HG03045 (cell line): ENCODE measurements at regions not wholly inside any gene's neighbourhood (a gene's known extent, or its start where the extent isn't known, plus 50 kb on each side); places are given as distances from the start of the nearest gene placed in this dataset.

Experiments
- ATAC-seq: cut with Tn5 transposase; IDR thresholded peaks from one replicate; pipeline ENCODE4 v1.9.1; 2021; ENCODE audit warnings: mild to moderate bottlenecking, moderate library complexity; ENCODE audit not compliant: unreplicated experiment

DNA sequence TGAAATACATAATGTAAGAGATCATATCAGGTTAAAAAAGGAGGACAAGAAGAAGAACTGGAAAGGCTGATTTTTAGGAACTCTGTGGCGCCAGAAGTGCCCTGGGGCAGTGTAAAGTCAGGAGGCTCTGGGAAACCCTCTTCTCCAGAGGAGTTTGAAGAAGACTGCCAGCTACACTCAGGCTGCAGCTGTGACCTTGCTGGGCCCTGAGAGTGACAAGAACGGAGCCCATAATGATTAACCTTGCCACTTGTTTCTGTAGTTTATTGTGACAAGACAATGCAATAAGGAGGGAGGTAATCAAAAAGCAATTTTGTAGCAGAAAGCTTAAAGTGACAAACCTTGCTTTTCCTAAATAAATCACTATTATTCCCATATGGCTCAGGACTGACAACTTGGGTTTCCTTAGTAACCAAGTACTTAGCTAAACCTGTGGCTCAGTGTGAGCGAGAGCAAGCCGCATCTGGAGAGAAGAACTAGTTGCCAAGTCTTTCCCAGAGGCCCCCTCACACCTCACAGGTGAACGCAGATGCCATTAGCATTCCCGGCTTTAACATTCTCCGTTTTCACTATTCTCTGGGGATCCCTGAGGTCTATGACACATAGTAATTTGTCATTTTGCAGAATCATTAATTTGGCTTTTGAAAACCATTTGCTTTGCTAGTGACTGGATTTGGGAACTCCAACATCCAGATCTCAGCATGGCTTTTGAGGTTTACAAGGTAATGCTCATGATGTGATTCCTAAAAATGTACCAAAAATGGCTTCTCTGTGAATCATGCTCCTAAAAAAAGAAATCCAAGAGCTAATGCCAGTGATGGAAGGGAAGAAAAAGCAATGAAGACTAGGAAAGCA lies 115.9 kb downstream of the OMA1 start:
- no peak for ATAC-seq

GRCh38 chr1:58426918-58427317 lies 119.6 kb downstream of the OMA1 start:
- ATAC-seq: no peak

DNA sequence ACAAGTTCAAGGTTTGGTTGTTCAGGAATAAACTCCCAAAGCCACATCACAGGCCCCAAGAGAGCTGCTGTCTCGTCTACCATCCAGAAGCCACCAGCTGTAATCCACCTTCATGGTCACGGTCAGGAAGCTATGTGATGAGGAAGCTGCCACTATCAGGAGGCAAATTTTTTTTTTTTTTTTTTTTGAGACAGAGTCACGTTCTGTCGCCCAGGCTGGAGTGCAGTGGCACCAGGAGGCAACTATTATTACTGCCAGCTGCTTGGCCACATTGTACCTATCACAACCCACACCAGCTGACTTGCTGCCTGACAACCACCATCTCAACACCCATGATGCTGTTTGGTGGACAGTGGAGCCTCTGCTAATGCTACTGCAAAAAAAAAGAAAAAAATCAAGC lies 124.1 kb downstream of the OMA1 start:
- no peak for ATAC-seq

- no peak for ATAC-seq
These were observed 128.0 kb downstream of the OMA1 start for GRCh38 chr1:58418283-58419228.

GRCh38 chr1:58412071-58412580 lies 134.4 kb downstream of the OMA1 start:
- ATAC-seq: no peak

DNA sequence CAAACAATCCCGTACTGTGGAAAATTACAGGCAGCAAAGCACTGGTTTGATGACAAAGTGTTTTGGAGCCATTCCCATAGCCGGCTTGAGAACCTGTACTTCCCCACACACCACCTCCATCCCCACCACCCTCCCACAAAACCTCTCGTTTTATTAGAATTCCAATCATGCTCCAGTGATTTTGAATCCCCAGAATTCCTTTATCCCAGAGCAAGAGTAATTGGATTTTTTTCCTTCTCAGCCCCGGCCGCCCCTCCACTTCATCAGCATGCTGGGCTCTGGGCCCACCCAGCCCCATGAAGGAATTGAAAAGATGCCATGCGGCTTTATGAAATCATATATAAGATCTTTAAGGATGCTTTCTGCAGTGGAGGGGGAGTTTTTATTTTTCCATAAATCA lies 136.6 kb downstream of the OMA1 start:
- ATAC-seq: no peak

- ATAC-seq: no peak
These were observed 137.2 kb downstream of the OMA1 start for GRCh38 chr1:58409336-58409735.

DNA sequence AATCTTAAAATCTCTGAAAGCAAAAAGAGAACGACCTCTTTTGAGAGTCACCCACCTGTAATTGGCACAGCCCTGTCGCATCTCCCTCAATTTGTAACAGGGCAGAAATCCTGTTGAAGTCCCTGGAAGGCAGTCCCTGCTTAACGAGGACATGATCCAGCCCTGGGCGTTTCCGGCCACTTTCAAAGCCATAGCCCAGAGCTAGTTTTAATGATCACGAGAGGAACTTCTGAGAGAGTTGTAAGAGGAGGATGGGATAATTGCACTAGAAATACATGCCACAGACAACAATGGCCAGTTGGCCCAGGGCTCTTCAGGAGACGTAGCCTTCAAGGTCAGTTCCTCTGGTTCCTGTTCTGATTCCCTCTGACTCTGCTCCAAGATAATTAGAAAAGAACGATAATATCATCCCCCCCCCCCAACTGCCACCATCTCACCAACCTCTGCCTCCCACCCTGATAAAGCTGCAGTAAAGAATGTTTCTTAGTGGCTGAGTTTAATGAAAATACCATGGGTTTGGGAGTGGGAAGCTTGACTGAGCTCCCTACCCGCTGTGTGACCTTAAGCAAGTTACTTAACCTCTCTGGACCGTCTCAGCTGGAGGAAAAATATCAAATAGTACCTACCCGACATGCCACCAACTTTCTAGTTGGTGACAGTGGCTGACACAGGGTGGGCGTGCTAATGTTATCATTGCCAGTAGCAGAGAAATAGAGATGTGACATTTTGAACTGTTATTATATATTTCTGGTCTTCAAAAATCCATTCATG lies 140.0 kb downstream of the OMA1 start:
- ATAC-seq: no peak

DNA sequence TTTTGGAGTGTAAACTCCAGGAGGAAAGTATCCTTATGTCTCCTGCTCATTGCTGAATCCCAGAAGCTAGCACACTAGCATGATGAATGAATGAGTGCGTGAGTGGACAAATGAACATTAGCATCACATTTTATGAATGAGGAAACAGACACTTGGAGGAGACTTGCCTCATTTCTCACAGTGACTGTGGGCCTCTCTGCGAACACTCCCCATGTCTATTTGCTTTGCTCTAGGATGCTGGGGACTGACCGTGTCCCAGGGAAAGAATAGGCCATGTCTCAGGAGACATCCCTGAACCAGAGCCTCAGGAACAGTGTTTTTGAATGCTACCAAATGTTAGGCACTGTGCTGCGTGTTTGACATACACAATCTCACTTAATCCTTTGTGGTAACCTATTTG lies 140.9 kb downstream of the OMA1 start:
- ATAC-seq: no peak

DNA sequence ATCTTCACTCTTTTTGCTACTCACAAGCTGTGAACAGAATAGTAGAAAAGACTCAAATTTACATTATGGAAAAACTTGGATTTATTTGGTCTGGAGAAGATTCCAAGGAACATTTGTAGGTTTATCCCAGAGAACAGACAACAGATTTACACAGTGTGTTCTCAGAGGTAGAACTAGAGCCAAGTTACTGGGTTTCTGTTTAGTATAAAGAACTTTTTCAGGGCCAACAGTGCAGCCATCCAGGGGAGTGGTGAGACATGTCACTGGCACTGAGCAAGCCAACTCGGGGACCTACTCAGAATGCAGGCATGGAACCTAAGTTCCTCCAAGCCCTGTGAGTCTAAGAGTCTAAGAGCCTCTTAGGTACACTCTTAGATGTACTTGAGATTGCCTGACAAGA lies 142.6 kb downstream of the OMA1 start:
- ATAC-seq: no peak

DNA sequence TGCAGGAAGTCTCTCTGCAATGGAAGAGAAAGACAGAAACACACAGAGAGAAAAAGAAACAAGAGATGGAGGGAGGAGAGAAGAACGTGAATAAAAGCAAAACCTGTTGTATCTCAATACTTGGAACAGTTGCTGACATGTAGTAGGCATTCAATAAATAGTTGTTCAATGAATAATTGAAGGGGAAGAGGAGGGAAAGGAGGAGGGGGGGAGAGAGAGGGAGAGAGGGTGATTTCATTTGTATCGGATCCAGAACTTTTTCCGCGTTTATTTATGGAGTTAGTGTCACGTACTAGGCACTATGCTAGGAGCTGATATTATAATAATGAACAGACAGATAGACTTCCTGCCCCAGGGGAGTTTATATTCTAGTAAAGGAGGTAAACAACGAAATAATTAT lies 144.1 kb downstream of the OMA1 start:
- ATAC-seq: no peak

DNA sequence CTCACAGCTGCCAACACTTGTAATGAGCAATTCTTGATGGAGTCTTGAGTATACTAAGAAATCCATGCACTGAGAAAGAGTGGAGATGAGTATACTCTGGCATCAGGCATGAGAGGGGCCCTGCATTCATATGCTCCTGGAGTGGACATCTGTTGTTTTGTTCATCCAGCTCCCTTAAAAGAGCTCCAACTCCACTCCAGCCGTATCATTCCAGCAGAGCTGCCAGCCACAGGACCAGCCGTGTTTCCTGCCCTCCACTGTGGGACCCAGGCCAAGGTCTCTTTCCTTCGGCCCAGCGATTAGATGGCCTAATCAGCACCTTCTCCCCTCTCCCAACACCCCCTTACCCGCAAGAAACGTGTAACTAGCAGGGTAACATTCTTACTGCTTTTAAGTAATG lies 144.5 kb downstream of the OMA1 start:
- no peak for ATAC-seq

DNA sequence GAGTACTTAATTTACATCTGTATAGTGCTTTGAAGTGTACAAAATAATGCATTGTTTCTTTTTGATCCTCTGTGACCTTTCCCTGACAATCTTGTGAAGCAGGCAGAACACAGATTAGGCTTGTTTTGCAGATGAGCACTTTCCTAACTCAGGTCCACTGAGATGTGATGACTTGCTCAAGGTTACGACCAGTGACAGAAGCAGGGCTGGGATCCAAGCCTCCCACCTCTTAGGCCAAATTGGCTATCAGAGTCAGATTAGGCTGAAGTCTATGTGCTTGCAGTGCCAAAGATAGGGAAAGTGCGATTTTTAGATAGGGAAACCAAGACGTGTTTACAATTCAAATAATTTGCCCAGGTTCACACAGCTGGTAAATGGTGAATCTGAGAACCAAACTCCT lies 147.3 kb downstream of the OMA1 start:
- no peak for ATAC-seq

DNA sequence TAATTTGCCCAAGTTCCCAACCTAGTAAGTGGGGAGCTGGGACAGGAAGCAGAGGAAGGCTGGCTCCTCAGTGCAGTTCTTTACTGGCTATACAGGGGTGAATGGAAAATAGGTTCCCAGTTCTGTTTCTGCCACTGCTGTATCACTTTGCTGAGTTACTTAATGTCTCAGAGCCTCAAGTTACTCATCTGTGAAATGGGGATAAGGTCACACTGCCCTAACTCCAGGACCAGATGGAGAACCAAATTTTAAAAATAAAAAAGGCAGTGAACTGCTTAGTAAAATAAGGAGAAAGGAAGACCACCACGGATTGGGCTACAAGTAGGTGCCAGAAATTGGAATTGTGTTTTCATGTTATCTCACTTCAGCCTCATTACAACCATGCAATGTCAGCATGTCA lies 147.8 kb downstream of the OMA1 start:
- no peak for ATAC-seq

GRCh38 chr1:58397187-58397820 lies 149.2 kb downstream of the OMA1 start:
- no peak for ATAC-seq

DNA sequence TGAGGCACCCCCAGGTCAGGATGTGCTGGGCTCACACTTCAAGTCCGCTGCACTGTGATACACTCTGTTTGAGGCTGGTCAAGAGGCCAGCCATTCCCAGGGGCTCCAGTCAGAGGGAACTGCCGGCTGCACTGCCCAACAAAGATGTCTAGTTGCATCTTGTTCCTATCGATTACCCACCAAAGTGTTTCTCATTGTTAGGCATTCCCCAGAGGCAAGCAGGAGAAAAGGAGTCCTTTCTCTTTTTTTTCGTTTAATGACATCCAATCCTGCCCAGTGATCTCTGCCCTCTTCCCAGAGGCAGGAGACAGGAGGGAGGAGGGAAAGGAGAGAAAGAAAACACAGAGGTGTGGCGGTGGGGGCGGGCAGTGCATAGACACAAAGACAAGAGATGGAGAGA lies 150.4 kb downstream of the OMA1 start:
- ATAC-seq: no peak

- ATAC-seq: no peak
These were observed 151.2 kb downstream of the OMA1 start for GRCh38 chr1:58395355-58395754.

- no peak for ATAC-seq
These were observed 154.4 kb downstream of the OMA1 start for GRCh38 chr1:58392083-58392482.

- no peak for ATAC-seq
These were observed 155.0 kb downstream of the OMA1 start for GRCh38 chr1:58391514-58391913.

DNA sequence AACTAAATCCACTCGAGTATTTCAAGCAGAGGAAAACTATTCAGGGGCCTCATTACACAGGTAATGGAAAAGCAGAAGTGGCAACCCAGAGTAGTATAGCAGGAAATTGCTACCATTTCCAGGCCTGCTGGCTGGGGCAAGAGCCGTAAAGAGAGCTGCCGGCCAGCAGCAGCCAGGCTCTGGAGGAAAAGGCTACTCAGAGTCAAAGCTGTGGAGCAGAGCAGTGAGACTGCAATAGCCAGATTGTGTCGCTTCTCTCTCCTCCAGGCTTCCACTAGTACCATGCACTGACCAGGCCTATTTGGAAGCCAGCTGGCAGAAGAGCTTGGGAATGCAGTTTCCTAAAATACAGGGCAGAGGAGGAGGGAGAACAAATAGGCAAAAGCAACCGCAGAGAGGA lies 155.5 kb downstream of the OMA1 start:
- no peak for ATAC-seq

DNA sequence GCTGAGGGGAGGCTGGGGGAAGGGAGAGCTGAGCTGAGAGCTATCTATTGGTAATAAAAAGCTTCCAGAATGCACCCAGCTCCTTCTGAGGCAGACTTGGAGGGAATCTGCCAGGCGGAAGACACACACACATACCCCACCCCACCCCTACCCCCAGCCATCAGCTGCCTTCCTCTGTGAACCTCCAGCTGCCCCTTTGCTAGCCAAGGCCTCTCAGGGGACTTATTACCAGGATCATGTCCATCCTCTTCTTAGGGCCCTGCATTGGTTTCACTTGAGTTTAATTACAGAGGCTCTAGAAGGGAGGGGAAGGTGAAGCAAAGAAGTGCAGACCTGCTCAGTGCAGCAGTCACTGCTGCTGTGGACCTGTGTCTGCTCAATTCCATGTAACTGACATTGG lies 156.4 kb downstream of the OMA1 start:
- ATAC-seq: no peak
